K562 (cell line): ENCODE measurements at regions not wholly inside any gene's neighbourhood (a gene's known extent, or its start where the extent isn't known, plus 50 kb on each side); places are given as distances from the start of the nearest gene placed in this dataset.

Source experiments
- ESRRA ChIP-seq: fragments of 450-650 bp; IDR thresholded peaks from 2 replicates; pipeline ENCODE4 v1.6.1; 2014; ENCODE audit warnings: low read depth, mild to moderate bottlenecking, moderate library complexity, borderline replicate concordance
- REST ChIP-seq, 2 experiments: fragments of 450-650 bp; formaldehyde crosslinking in 1 of 2; IDR thresholded peaks; 2 replicates each; pipeline versions ENCODE4 v1.4.0 to v1.6.1; 2014 to 2020; ENCODE audit warnings: mild to moderate bottlenecking in 2 of 2, borderline replicate concordance in 1 of 2, low read depth in 1 of 2
- SMC3 ChIP-seq: conservative IDR thresholded peaks from 2 replicates; pipeline ENCODE4 v1.6.1; 2011; ENCODE audit warnings: low read depth, low read length, improper control_type of control experiment; ENCODE audit not compliant: insufficient read depth
- ZZZ3 ChIP-seq: fragments of 450-650 bp; IDR thresholded peaks from 2 replicates; pipeline ENCODE4 v1.6.1; 2016; ENCODE audit warnings: antibody characterized with exemption, mild to moderate bottlenecking, moderate library complexity

GRCh38 chr2:31694444-31694843 lies 113.7 kb upstream of the SRD5A2 start (continued):
- TF ChIP-seq REST (IDR thresholded peaks at IDR 0.05; ENCODE audit: borderline replicate concordance) (peak; percentile 46; the same call in 1 of the 2 replicates), REST (CRISPR knock-in tag; IDR thresholded peaks at IDR 0.05; ENCODE audit: low read depth) (no peak), SMC3 (0 out of 2 replicates have a peak, but pooled peaks have one; percentile 22), ZZZ3 (no peak), ESRRA (no peak)
